ENCODE measurements at regions not wholly inside any gene's neighbourhood (a gene's known extent, or its start where the extent isn't known, plus 50 kb on each side); places are given as distances from the start of the nearest gene placed in this dataset.
"Not testable (repeated sequence)": the region's sequence is repeated elsewhere in the genome, so short reads cannot be mapped to it uniquely, and the experiment has no call there.

DNA sequence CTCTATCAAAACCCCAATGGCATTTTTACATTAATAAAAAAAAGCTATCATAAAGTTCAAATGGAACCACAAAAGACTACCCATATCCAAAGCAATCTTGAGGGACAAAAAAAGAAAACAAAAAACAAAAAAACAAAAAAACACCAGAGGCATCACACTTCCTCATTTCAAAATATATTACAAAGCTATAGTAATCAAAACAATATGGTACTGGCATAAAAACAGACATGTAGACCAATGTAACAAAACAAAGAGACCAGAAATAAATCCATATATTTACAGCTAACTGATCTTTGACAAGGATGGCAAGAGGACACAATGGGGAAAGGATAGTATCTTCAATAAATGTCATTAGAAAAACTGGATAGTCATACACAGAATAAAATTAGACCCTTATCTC lies 245.1 kb upstream of the MSX2 start:
- Mint-ChIP-seq H3K36me3 (no peaks in the 10 kb centered on the region), H3K4me1 (no peaks in the 10 kb centered on the region), H3K9me3 (peaks cover 0 to 23% (median 9%) of the 10 kb centered on the region in 6 donors), H3K27me3 (ENCODE audit: low read depth in 3 of 3) (peaks cover 0 to 3% (median 2%) of the 10 kb centered on the region in 3 donors), H3K4me3 (no peak overlapping the region), H3K27ac (no peak overlapping the region)
- no peak for DNase-seq

DNA sequence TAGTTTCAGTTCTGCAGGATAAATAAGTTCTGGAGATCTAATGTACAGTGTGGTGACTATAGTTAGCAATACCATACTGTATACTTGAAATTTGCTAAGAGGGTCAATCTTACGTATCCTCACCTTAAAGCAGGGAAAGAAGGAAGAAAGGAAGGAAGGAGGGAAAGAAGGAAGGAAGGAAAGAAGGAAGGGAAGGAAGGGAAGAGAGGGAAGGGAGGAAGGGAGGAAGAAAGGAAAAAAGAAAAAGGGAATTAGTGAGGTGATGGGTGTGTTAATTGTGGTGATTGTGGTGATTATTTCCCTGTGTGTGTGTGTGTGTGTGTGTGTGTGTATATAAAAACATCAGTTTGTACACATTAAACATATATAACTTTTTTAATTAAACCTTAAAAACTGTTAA lies 242.6 kb upstream of the MSX2 start:
- no peak overlapping the region for H3K4me3 Mint-ChIP-seq
- H3K27ac Mint-ChIP-seq = no peak overlapping the region

DNA sequence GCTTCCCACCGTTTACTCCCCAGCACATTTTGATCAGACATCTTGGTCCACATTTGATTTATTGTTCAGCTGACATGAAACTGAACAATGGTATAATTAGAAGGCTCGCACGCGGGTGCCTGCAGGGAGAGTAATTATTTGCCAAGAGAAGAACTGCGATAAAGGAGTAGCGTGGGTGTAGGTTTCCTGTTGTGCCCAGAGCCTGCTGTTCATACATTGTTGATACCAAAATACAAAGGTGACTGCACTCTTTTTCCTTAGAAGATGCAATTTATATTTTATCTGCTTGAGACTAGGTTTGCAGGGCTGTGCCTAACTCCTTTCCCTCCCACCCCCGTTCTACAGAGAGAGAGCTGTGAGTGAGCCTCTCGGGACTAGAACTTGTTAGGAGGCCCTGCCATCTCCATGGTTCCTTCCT lies 241.8 kb upstream of the MSX2 start:
- H3K9me3 Mint-ChIP-seq = peaks cover 0 to 21% (median 8%) of the 10 kb centered on the region in 6 donors
- H3K27me3 Mint-ChIP-seq (ENCODE audit: low read depth in 3 of 3) = peaks cover 3 to 9% (median 6%) of the 10 kb centered on the region in 3 donors
- no peaks in the 10 kb centered on the region for H3K4me1 Mint-ChIP-seq

More for the DNA sequence above, 242.6 kb upstream of the MSX2 start:
- Mint-ChIP-seq H3K4me1 (no peaks in the 10 kb centered on the region), H3K36me3 (no peaks in the 10 kb centered on the region), H3K9me3 (peaks cover 0 to 21% (median 8%) of the 10 kb centered on the region in 6 donors), H3K27me3 (ENCODE audit: low read depth in 3 of 3) (peaks cover 3 to 9% (median 6%) of the 10 kb centered on the region in 3 donors)
- DNase-seq = no peak

GRCh38 chr5:174483411-174483810 lies 241.0 kb upstream of the MSX2 start:
- Mint-ChIP-seq H3K36me3 (no peaks in the 10 kb centered on the region), H3K27ac (no peak overlapping the region), H3K4me1 (no peaks in the 10 kb centered on the region), H3K27me3 (ENCODE audit: low read depth in 3 of 3) (peaks cover 3 to 9% (median 6%) of the 10 kb centered on the region in 3 donors), H3K4me3 (no peak overlapping the region), H3K9me3 (peaks cover 0 to 21% (median 8%) of the 10 kb centered on the region in 6 donors)
- DNase-seq = no peak

More for the DNA sequence above, 241.8 kb upstream of the MSX2 start:
- Mint-ChIP-seq H3K36me3 (no peaks in the 10 kb centered on the region), H3K27ac (no peak overlapping the region), H3K4me3 (no peak overlapping the region)
- no peak for DNase-seq

GRCh38 chr5:174489215-174489614 lies 235.2 kb upstream of the MSX2 start:
- Mint-ChIP-seq H3K4me1 (no peaks in the 10 kb centered on the region), H3K36me3 (no peaks in the 10 kb centered on the region), H3K27me3 (ENCODE audit: low read depth in 3 of 3) (peaks cover 2 to 8% (median 4%) of the 10 kb centered on the region in 3 donors), H3K27ac (no peak overlapping the region), H3K4me3 (no peak overlapping the region), H3K9me3 (peaks cover 0 to 6% (median 4%) of the 10 kb centered on the region in 6 donors)
- no peak for DNase-seq

DNA sequence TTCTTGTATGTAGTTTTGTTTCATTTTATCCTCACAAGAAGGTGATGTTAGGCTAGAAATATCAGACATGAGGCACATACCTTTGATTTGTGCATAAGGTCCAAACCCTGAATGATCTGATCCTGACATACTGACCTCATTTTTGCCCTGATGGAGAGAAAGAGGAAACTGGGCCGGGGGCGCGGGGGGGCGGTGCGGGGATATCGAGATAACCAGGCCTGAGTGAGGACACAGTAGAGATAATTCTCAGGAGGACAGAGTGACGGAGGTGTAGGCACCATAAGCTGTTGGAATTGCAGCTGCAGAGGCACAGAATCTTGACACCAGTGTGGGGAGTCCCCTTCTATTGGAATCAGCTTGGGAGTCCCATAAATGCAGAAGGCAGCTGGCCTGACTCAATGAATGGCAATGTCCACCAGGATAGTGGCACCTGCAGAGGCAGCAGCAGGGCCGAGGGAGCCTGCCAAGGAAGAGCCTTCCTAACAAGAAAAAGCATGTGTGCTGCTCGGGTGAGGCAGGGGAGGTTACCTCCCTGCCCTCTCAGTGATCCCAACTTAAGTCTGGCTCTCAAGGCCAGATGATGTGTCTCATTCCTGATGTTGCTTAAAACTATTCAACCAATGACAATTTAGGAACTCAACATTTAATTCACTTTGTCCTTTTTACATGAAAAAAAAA lies 234.3 kb upstream of the MSX2 start:
- Mint-ChIP-seq H3K9me3 (peaks cover 0 to 3% (median 0%) of the 10 kb centered on the region in 6 donors), H3K4me3 (no peak overlapping the region), H3K36me3 (no peaks in the 10 kb centered on the region), H3K27ac (no peak overlapping the region), H3K27me3 (ENCODE audit: low read depth in 3 of 3) (peaks cover 2 to 8% (median 2%) of the 10 kb centered on the region in 3 donors), H3K4me1 (no peaks in the 10 kb centered on the region)
- DNase-seq = no peak

- H3K9me3 Mint-ChIP-seq = peaks cover 0 to 3% (median 0%) of the 10 kb centered on the region in 6 donors
- H3K36me3 Mint-ChIP-seq = no peaks in the 10 kb centered on the region
- no peak overlapping the region for H3K27ac Mint-ChIP-seq
- peaks cover 0 to 5% (median 2%) of the 10 kb centered on the region in 3 donors for H3K27me3 Mint-ChIP-seq (ENCODE audit: low read depth in 3 of 3)
- no peak overlapping the region for H3K4me3 Mint-ChIP-seq
- H3K4me1 Mint-ChIP-seq = no peaks in the 10 kb centered on the region
- DNase-seq = no peak
These were observed 233.7 kb upstream of the MSX2 start for GRCh38 chr5:174490728-174491127.

DNA sequence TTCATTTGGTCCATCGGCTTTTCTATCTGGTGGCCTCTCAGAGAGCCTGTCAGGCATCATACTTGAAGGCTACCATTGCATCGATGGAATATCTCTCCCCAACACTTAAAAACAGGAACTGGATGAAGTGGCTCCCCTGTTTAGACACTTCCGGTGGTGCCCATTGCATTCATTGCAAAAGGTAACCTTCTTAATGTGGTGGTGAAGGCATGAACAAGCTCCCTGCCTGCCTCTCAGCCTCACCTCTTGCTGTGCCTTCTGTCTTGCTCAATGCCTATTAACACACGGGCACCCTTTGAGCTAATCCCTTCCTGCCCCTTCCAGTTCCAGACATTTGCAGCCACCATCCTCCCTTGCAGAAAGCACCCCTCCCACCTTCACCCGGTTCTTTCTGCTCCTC lies 233.1 kb upstream of the MSX2 start:
- Mint-ChIP-seq H3K9me3 (peaks cover 0 to 3% (median 0%) of the 10 kb centered on the region in 6 donors), H3K36me3 (no peaks in the 10 kb centered on the region), H3K27ac (no peak overlapping the region), H3K4me1 (no peaks in the 10 kb centered on the region), H3K27me3 (ENCODE audit: low read depth in 3 of 3) (peaks cover 0 to 2% (median 2%) of the 10 kb centered on the region in 3 donors), H3K4me3 (no peak overlapping the region)
- DNase-seq = no peak

DNA sequence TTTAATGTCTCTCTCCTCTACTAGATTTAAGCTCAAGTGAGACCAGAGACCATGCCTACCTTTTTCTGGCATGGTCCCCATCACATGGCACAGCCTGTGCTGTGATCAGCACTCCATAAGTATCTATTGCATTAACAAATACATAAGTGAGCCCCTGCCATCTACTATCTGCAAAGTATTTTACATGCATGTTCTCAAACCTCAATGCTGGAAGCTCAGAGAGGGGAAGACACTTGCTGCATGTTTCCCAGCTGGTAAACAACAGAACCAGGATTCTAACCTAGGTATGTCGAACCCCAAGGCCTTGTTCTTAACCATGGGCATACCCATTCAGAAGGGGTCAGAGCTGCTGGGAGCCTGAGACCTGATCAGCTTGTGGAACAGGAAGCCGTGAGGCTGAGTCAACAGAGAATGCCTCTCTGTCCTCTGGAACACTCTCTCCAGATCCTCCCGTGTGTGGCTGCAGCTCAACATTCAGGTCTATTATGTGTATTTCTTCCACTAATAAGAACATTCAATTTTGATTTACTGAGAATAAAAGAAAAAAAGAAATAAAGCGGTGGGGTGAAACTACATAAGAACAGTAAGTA lies 232.5 kb upstream of the MSX2 start:
- Mint-ChIP-seq H3K4me1 (no peaks in the 10 kb centered on the region), H3K27me3 (ENCODE audit: low read depth in 3 of 3) (peaks cover 0 to 2% (median 2%) of the 10 kb centered on the region in 3 donors), H3K4me3 (no peak overlapping the region), H3K36me3 (no peaks in the 10 kb centered on the region), H3K27ac (no peak overlapping the region), H3K9me3 (peaks cover 0 to 3% (median 0%) of the 10 kb centered on the region in 6 donors)
- DNase-seq = no peak

- no peak overlapping the region for H3K4me3 Mint-ChIP-seq
- H3K4me1 Mint-ChIP-seq = no peaks in the 10 kb centered on the region
- H3K36me3 Mint-ChIP-seq = peaks cover 0 to 3% (median 0%) of the 10 kb centered on the region in 3 donors
- peaks cover 0 to 9% (median 7%) of the 10 kb centered on the region in 6 donors for H3K9me3 Mint-ChIP-seq
- peaks cover 0 to 2% (median under 1%) of the 10 kb centered on the region in 3 donors for H3K27me3 Mint-ChIP-seq (ENCODE audit: low read depth in 3 of 3)
- no peak for DNase-seq
- H3K27ac Mint-ChIP-seq = no peak overlapping the region
These were observed 230.9 kb upstream of the MSX2 start for GRCh38 chr5:174493530-174493929.

DNA sequence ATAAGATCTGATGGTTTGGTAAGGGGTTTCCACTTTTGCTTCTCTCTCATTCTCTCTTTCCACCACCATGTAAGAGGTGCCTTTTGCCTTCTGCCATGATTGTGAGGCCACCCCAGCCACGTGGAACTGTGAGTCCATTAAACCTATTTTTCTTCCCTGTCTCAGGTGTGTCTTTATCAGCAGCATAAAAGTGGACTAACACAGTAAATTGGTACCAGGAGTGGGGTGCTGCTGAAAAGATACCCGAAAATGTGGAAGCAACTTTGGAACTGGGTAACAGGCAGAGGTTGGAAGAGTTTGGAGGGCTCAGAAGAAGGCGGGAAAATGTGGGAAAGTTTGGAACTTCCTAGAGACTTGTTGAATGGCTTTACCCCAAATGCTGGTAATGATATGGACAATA lies 226.4 kb upstream of the MSX2 start:
- not testable (repeated sequence) for H3K27ac Mint-ChIP-seq; H3K4me1 Mint-ChIP-seq; H3K36me3 Mint-ChIP-seq; H3K4me3 Mint-ChIP-seq; DNase-seq; H3K27me3 Mint-ChIP-seq (ENCODE audit: low read depth in 3 of 3)
- H3K9me3 Mint-ChIP-seq = peaks cover 6 to 17% (median 9%) of the 10 kb centered on the region in 6 donors

DNA sequence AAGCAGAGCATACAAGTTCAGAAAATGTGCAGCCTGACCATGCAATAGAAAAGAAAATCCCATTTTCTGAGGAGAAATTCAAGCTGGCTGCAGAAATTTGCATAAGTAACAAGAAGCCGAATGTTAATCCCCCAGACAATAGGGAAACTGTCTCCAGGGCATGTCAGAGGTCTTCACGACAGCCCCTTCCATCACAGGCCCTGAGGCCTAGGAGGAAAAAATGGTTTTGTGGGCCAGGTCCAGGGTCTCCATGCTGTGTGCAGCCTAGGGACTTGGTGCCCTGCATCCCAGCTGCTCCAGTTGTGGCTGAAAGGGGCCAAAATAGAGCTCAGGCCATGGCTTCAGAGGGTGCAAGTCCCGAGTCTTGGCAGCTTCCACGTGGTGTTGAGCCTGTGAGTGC lies 225.8 kb upstream of the MSX2 start:
- H3K4me3 Mint-ChIP-seq; H3K4me1 Mint-ChIP-seq; H3K27me3 Mint-ChIP-seq (ENCODE audit: low read depth in 3 of 3); H3K27ac Mint-ChIP-seq; DNase-seq; H3K36me3 Mint-ChIP-seq: not testable (repeated sequence)
- peaks cover 6 to 17% (median 9%) of the 10 kb centered on the region in 6 donors for H3K9me3 Mint-ChIP-seq

- Mint-ChIP-seq H3K9me3 (peaks cover 6 to 17% (median 9%) of the 10 kb centered on the region in 6 donors), H3K4me1 (no peaks in the 10 kb centered on the region), H3K4me3 (no peak overlapping the region), H3K27me3 (ENCODE audit: low read depth in 3 of 3) (peaks cover 0 to 6% (median 5%) of the 10 kb centered on the region in 3 donors), H3K27ac (no peak overlapping the region), H3K36me3 (peaks cover 0 to 3% (median 0%) of the 10 kb centered on the region in 3 donors)
- no peak for DNase-seq
These were observed 223.7 kb upstream of the MSX2 start for GRCh38 chr5:174500636-174501035.

DNA sequence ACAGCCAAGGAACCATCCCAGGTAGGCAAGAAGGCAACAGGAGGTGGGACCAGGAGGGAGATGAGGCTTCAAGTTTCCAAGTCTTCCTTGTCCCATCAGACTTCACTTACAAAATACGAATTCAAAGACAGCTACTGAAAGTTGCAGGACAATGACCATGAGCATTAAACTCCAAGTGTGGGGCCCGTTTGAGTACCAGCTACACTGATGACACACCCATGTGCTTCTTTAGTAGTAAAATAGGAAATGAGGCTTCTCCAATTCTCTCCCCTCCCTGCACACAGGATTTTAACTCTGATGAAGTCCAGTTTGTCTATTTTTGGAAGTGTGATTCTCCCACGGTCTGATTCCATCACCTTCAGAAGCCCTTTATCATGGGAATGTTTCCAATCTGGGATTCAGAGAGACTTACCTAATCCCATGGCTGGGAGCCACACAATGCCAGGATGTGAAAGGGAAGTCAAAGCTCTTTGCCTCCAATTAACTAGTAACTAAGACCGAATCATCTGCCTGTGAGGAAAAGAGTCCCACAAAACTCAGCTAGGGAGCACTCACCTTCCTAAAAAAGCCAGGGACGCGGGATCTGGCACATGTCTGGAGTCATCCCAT lies 222.8 kb upstream of the MSX2 start:
- H3K4me3 Mint-ChIP-seq = no peak overlapping the region
- H3K36me3 Mint-ChIP-seq = peaks cover 0 to 3% (median 0%) of the 10 kb centered on the region in 3 donors
- peaks cover 0 to 6% (median 5%) of the 10 kb centered on the region in 3 donors for H3K27me3 Mint-ChIP-seq (ENCODE audit: low read depth in 3 of 3)

More for the DNA sequence above, 222.8 kb upstream of the MSX2 start:
- DNase-seq = no peak
- Mint-ChIP-seq H3K9me3 (peaks cover 6 to 17% (median 9%) of the 10 kb centered on the region in 6 donors), H3K4me1 (no peaks in the 10 kb centered on the region), H3K27ac (no peak overlapping the region)

Data from immature natural killer cell (primary cell).